HCT116 (cell line): ENCODE measurements at regions not wholly inside any gene's neighbourhood (a gene's known extent, or its start where the extent isn't known, plus 50 kb on each side); places are given as distances from the start of the nearest gene placed in this dataset.

Experiments
- ATAC-seq: fragments of 200-7000 bp; cut with Tn5 transposase; 2 replicates; pipeline ENCODE4 v1.9.1; 2020; ENCODE audit warnings: mild to moderate bottlenecking, moderate library complexity
- BruUV-seq: library from RNA; stranded (reverse); fragments of 400-500 nt; replicated peaks from 2 replicates; lab custom pipeline; 2021; lab: Mats Ljungman, UMichigan
- CTCF ChIA-PET: fragments of 300-600 bp; sonication (Branson Sonifier 250); formaldehyde crosslinking; loops from one replicate; lab custom pipeline; 2021; ENCODE audit warnings: antibody characterized with exemption; lab: Charles Lee
- POLR2A ChIA-PET: fragments of 300-600, 350-600 bp; sonication (Branson Sonifier 250); formaldehyde crosslinking; loops from one replicate; lab custom pipeline; 2021; ENCODE audit warnings: antibody characterized with exemption; lab: Charles Lee
- RAD21 ChIA-PET, 2 experiments: fragments of 300-600 bp; sonication (Branson Sonifier 250); formaldehyde crosslinking; loops; one replicate each; lab custom pipeline; 2023; ENCODE audit warnings: low total read pairs in 2 of 2; ENCODE audit not compliant: uncharacterized antibody in 2 of 2, unreplicated experiment in 2 of 2, low non-redundant PET in 1 of 2; lab: Charles Lee
- DNase-seq: peaks from one replicate; pipeline ENCODE4 v3.0.0-alpha.2; 2010; ENCODE audit warnings: low read depth, low spot score
- H2AFZ ChIP-seq: fragments of 200-600 bp; shearing (Covaris generic), sonication (generic); 2 replicates; pipeline ENCODE4 v1.6.1; 2017; ENCODE audit warnings: low read depth, mixed run types, mixed read lengths, antibody characterized with exemption, low read length; ENCODE audit not compliant: poor library complexity, severe bottlenecking
- H3K27ac ChIP-seq: 2 replicates; pipeline ENCODE4 v1.5.1; 2012; ENCODE audit warnings: low read depth, low read length
- H3K27me3 ChIP-seq: fragments of 200-600 bp; sonication (generic); 2 replicates; pipeline ENCODE4 v1.6.1; 2016; ENCODE audit warnings: mixed run types, low read length, mixed read lengths; ENCODE audit not compliant: insufficient read depth
- H3K36me3 ChIP-seq, 2 experiments: fragments of 200-500 bp in 1 of 2; fragments of 200-600 bp in 1 of 2; sonication (Bioruptor generic) in 1 of 2; sonication (generic) in 1 of 2; 2 replicates each; pipeline versions ENCODE4 v1.5.1 to v1.6.1; 2014 to 2016; ENCODE audit warnings: low read length in 2 of 2, inconsistent platforms in 1 of 2, mixed read lengths in 1 of 2, mixed run types in 1 of 2; ENCODE audit not compliant: insufficient read depth in 2 of 2, control insufficient read depth in 1 of 2
- H3K4me1 ChIP-seq, 2 experiments: fragments of 200-600 bp in 1 of 2; sonication (generic) in 1 of 2; 2 replicates each; pipeline versions ENCODE4 v1.5.1 to v1.6.1; 2012 to 2017; ENCODE audit warnings: low read length in 2 of 2, inconsistent platforms in 1 of 2, mild to moderate bottlenecking in 1 of 2, mixed read lengths in 1 of 2, mixed run types in 1 of 2, moderate library complexity in 1 of 2; ENCODE audit not compliant: insufficient read depth in 2 of 2, control insufficient read depth in 1 of 2
- H3K4me2 ChIP-seq: fragments of 200-600 bp; sonication (generic); 2 replicates; pipeline ENCODE4 v1.6.1; 2017; ENCODE audit warnings: mixed run types, low read length, mixed read lengths
- H3K4me3 ChIP-seq, 2 experiments: fragments of 200-600 bp in 1 of 2; sonication (generic) in 1 of 2; replicated peaks in 1 of 2; 2 replicates each; pipeline ENCODE4 v1.5.1; 2011 to 2016; ENCODE audit warnings: low read length in 2 of 2, control low read depth in 1 of 2, low read depth in 1 of 2, mild to moderate bottlenecking in 1 of 2, mixed read lengths in 1 of 2, mixed run types in 1 of 2
- H3K79me2 ChIP-seq: fragments of 200-600 bp; sonication (generic); 2 replicates; pipeline ENCODE4 v1.6.1; 2017; ENCODE audit warnings: mild to moderate bottlenecking, mixed run types, low read length, moderate library complexity, mixed read lengths; ENCODE audit not compliant: insufficient read depth
- H3K9ac ChIP-seq: fragments of 200-600 bp; sonication (generic); 2 replicates; pipeline ENCODE4 v1.6.1; 2016; ENCODE audit warnings: low read length, mixed read lengths
- H3K9me2 ChIP-seq: fragments of 200-600 bp; sonication (generic), shearing (Covaris generic); 2 replicates; pipeline ENCODE4 v1.6.1; 2017; ENCODE audit warnings: mixed run types, mild to moderate bottlenecking, moderate library complexity; ENCODE audit not compliant: insufficient read depth
- H3K9me3 ChIP-seq, 2 experiments: fragments of 200-500 bp in 1 of 2; fragments of 200-600 bp in 1 of 2; sonication (Bioruptor generic) in 1 of 2; sonication (generic) in 1 of 2; 2 replicates each; pipeline ENCODE4 v1.6.1; 2014 to 2017; ENCODE audit warnings: low read length in 2 of 2, mixed read lengths in 2 of 2, inconsistent platforms in 1 of 2, low read depth in 1 of 2, mild to moderate bottlenecking in 1 of 2, mixed run types in 1 of 2, moderate library complexity in 1 of 2; ENCODE audit not compliant: control insufficient read depth in 1 of 2, insufficient read depth in 1 of 2
- H4K20me1 ChIP-seq: fragments of 200-600 bp; sonication (generic), shearing (Covaris generic); 2 replicates; pipeline ENCODE4 v1.6.1; 2017; ENCODE audit warnings: mixed run types, mild to moderate bottlenecking, moderate library complexity; ENCODE audit not compliant: insufficient read depth
- CBX3 ChIP-seq: IDR thresholded peaks from 2 replicates; pipeline ENCODE4 v1.6.1; 2012; ENCODE audit warnings: low read depth
- CEBPB ChIP-seq: IDR thresholded peaks from 2 replicates; pipeline ENCODE4 v1.6.1; 2012; ENCODE audit warnings: low read depth
- ELF1 ChIP-seq: IDR thresholded peaks from 2 replicates; pipeline ENCODE4 v1.6.1; 2012; ENCODE audit warnings: low read depth, borderline replicate concordance
- EZH2phosphoT487 ChIP-seq: fragments of 200-600 bp; IDR thresholded peaks from 2 replicates; pipeline ENCODE4 v1.6.1; 2018; ENCODE audit warnings: antibody characterized with exemption, borderline replicate concordance
- MAX ChIP-seq: IDR thresholded peaks from 2 replicates; pipeline ENCODE4 v1.6.1; 2012
- POLR2A ChIP-seq: IDR thresholded peaks from 2 replicates; pipeline ENCODE4 v1.7.0; 2011; ENCODE audit warnings: borderline replicate concordance; ENCODE audit not compliant: insufficient read depth, insufficient read length; ENCODE audit errors: extremely low read depth
- RAD21 ChIP-seq: IDR thresholded peaks from 2 replicates; pipeline ENCODE4 v1.6.1; 2012; ENCODE audit warnings: low read depth, mild to moderate bottlenecking
- REST ChIP-seq: IDR thresholded peaks from 2 replicates; pipeline ENCODE4 v1.6.1; 2012; ENCODE audit warnings: low read depth
- SP1 ChIP-seq: IDR thresholded peaks from 2 replicates; pipeline ENCODE4 v1.6.1; 2012; ENCODE audit warnings: low read depth
- TCF7L2 ChIP-seq: IDR thresholded peaks from 2 replicates; pipeline ENCODE4 v1.7.0; 2011; ENCODE audit warnings: borderline replicate concordance, inconsistent platforms; ENCODE audit not compliant: insufficient read depth, insufficient read length; ENCODE audit errors: extremely low read depth
- ZBTB33 ChIP-seq: IDR thresholded peaks from 2 replicates; pipeline ENCODE4 v1.6.1; 2011; ENCODE audit warnings: mild to moderate bottlenecking, low read length, moderate library complexity; ENCODE audit not compliant: insufficient replicate concordance; ENCODE audit errors: extremely low read depth
- intact Hi-C: fragments of 100-400 bp; cut with micrococcal nuclease; formaldehyde crosslinking; loops from 2 replicates; pipeline ENCODE4 v1.10.0; 2022

GRCh38 chr2:33810046-33810835 is 211.1 kb upstream of the FAM98A start:
- DNase-seq = no peak
- no peaks in the 10 kb centered on the region for H3K9me3 ChIP-seq
- H3K79me2 ChIP-seq = no peaks in the 10 kb centered on the region
- no peaks in the 10 kb centered on the region for H4K20me1 ChIP-seq
- H3K9ac ChIP-seq = no peak overlapping the region
- no peaks in the 10 kb centered on the region for H3K36me3 ChIP-seq
- no peak for ATAC-seq
- ChIA-PET RAD21 (no interaction called here), POLR2A (no interaction called here), CTCF (no interaction called here)
- no peak overlapping the region for H3K4me2 ChIP-seq
- intact Hi-C loops = no loop called here
- no peak overlapping the region for H2AFZ ChIP-seq
- no TSS peak for BruUV-seq
- no peak overlapping the region for H3K4me3 ChIP-seq
- no peak overlapping the region for H3K27ac ChIP-seq
- no peaks in the 10 kb centered on the region for H3K4me1 ChIP-seq
- TF ChIP-seq REST (no peak), RAD21 (no peak), CEBPB (no peak), ELF1 (no peak), TCF7L2 (no peak), MAX (no peak), POLR2A (no peak), EZH2phosphoT487 (no peak), CBX3 (no peak), SP1 (no peak), ZBTB33 (no peak)
- no peaks in the 10 kb centered on the region for H3K9me2 ChIP-seq
- H3K27me3 ChIP-seq = no peaks in the 10 kb centered on the region
